OCI-LY1 (cell line): ENCODE measurements at regions not wholly inside any gene's neighbourhood (a gene's known extent, or its start where the extent isn't known, plus 50 kb on each side); places are given as distances from the start of the nearest gene placed in this dataset.

Experiments used
- H2AFZ ChIP-seq: fragments of 200-600 bp; sonication (generic), shearing (Covaris generic); 2 replicates; pipeline ENCODE4 v1.6.0; 2014; ENCODE audit warnings: antibody characterized with exemption, mild to moderate bottlenecking, low read length
- H3F3A ChIP-seq: fragments of 200-600 bp; sonication (generic), shearing (Covaris generic); 2 replicates; pipeline ENCODE4 v1.6.0; 2014; ENCODE audit warnings: mild to moderate bottlenecking, antibody characterized with exemption, low read length, moderate library complexity; ENCODE audit not compliant: insufficient read depth
- H3K27ac ChIP-seq: fragments of 200-600 bp; sonication (generic); 2 replicates; pipeline ENCODE4 v1.5.1; 2014; ENCODE audit warnings: low read length, mixed run types, mild to moderate bottlenecking, low read depth; ENCODE audit not compliant: poor library complexity, severe bottlenecking
- H3K27me3 ChIP-seq: fragments of 200-600 bp; sonication (generic); 2 replicates; pipeline ENCODE4 v1.6.0; 2014; ENCODE audit warnings: antibody characterized with exemption, mild to moderate bottlenecking, low read length, moderate library complexity; ENCODE audit not compliant: insufficient read depth
- H3K36me3 ChIP-seq: fragments of 200-600 bp; sonication (generic); 2 replicates; pipeline ENCODE4 v1.6.1; 2014; ENCODE audit warnings: mild to moderate bottlenecking, antibody characterized with exemption, low read length, moderate library complexity, mixed read lengths; ENCODE audit not compliant: insufficient read depth
- H3K4me1 ChIP-seq: fragments of 200-600 bp; sonication (generic); 2 replicates; pipeline ENCODE4 v1.5.1; 2014; ENCODE audit warnings: mild to moderate bottlenecking, low read length, moderate library complexity; ENCODE audit not compliant: insufficient read depth, severe bottlenecking
- H3K4me2 ChIP-seq: fragments of 200-600 bp; sonication (generic), shearing (Covaris generic); 2 replicates; pipeline ENCODE4 v1.6.1; 2014; ENCODE audit warnings: low read length
- H3K4me3 ChIP-seq: fragments of 200-600 bp; sonication (generic); 2 replicates; pipeline ENCODE4 v1.5.1; 2014; ENCODE audit warnings: low read length, low read depth, mild to moderate bottlenecking, mixed read lengths; ENCODE audit not compliant: poor library complexity, severe bottlenecking
- H3K79me2 ChIP-seq: fragments of 200-600 bp; shearing (Covaris generic); 2 replicates; pipeline ENCODE4 v1.6.1; 2016; ENCODE audit warnings: mixed run types, low read length, mixed read lengths; ENCODE audit not compliant: insufficient read depth
- H3K9ac ChIP-seq: fragments of 200-600 bp; sonication (generic), shearing (Covaris generic); 2 replicates; pipeline ENCODE4 v1.6.1; 2014; ENCODE audit warnings: mild to moderate bottlenecking, low read length, mixed read lengths
- H3K9me2 ChIP-seq: fragments of 200-600 bp; sonication (generic), shearing (Covaris generic); 2 replicates; pipeline ENCODE4 v1.6.1; 2014; ENCODE audit warnings: low read depth, mild to moderate bottlenecking, low read length, mixed read lengths
- H3K9me3 ChIP-seq: fragments of 200-600 bp; shearing (Covaris generic); 2 replicates; pipeline ENCODE4 v1.6.1; 2014; ENCODE audit warnings: low read length, mixed read lengths
- H4K20me1 ChIP-seq: fragments of 200-600 bp; sonication (generic), shearing (Covaris generic); 2 replicates; pipeline ENCODE4 v1.6.0; 2016; ENCODE audit warnings: mild to moderate bottlenecking, low read length; ENCODE audit not compliant: insufficient read depth
- EZH2 ChIP-seq: fragments of 200-600 bp; sonication (generic), shearing (Covaris generic); IDR thresholded peaks from 2 replicates; pipeline ENCODE4 v1.8.0; 2017; ENCODE audit warnings: borderline replicate concordance, mixed run types, mild to moderate bottlenecking, antibody characterized with exemption, low read length, moderate library complexity, mixed read lengths
- TF ChIP-seq, protein P1 (sequence below): fragments of 200-600 bp; sonication (generic), shearing (Covaris generic); IDR thresholded peaks from 2 replicates; pipeline ENCODE4 v1.5.1; 2017; ENCODE audit warnings: mild to moderate bottlenecking, antibody characterized with exemption, low read length, moderate library complexity, mixed read lengths

DNA sequence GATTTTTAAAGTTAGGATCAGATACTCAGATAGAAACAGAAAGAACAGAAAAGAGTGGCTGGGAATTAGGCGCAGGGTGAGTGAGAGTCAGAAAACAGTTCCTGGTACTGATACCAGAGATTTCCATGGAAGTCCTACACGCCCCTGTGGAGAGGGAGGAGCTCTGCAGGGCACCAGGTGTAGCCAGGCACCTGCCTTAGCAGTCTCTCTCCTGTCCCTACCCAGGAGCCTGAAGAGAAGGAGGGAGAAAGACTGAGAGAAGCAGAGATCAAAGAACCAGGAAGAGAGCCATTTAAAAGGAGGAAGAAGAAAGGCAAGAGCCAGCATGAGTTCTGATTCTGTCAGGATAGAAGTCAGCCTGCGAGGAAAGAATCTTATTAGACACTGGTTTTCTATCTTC, 65.0 kb downstream of the CBLN1 start:
- no peaks in the 10 kb centered on the region for H3K36me3 ChIP-seq
- no peak overlapping the region for H3K27ac ChIP-seq
- no peaks in the 10 kb centered on the region for H4K20me1 ChIP-seq
- no peak overlapping the region for H3K4me2 ChIP-seq
- no peak overlapping the region for H3K4me3 ChIP-seq
- no peaks in the 10 kb centered on the region for H3F3A ChIP-seq
- H3K9me3 ChIP-seq: no peaks in the 10 kb centered on the region
- TF ChIP-seq EZH2: no peak
- TF ChIP-seq, protein P1, sequence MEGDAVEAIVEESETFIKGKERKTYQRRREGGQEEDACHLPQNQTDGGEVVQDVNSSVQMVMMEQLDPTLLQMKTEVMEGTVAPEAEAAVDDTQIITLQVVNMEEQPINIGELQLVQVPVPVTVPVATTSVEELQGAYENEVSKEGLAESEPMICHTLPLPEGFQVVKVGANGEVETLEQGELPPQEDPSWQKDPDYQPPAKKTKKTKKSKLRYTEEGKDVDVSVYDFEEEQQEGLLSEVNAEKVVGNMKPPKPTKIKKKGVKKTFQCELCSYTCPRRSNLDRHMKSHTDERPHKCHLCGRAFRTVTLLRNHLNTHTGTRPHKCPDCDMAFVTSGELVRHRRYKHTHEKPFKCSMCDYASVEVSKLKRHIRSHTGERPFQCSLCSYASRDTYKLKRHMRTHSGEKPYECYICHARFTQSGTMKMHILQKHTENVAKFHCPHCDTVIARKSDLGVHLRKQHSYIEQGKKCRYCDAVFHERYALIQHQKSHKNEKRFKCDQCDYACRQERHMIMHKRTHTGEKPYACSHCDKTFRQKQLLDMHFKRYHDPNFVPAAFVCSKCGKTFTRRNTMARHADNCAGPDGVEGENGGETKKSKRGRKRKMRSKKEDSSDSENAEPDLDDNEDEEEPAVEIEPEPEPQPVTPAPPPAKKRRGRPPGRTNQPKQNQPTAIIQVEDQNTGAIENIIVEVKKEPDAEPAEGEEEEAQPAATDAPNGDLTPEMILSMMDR: no peak
- H3K9ac ChIP-seq: no peak overlapping the region
- H3K79me2 ChIP-seq: no peaks in the 10 kb centered on the region
- no peaks in the 10 kb centered on the region for H3K4me1 ChIP-seq
- H3K27me3 ChIP-seq: no peaks in the 10 kb centered on the region
- H2AFZ ChIP-seq: no peak overlapping the region
- H3K9me2 ChIP-seq: no peaks in the 10 kb centered on the region

DNA sequence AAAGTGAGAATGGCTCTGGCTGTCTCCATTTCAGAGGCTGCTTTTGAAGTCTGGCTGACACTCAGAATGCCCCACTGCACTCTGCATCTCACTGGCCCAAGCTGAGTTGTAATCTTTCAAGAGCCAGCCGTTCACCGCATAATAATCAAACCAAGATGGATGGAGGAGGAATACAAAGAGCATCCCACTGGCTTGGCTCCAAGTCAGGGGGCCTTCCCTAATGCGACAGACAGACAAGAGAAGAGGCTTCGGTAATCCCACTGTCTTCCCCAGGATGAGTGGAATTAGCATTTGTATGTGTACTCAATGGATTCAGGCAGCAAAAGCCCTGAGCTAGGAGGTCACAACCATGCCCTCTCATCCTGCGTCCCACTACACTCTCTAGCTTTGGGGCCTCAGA, 68.0 kb downstream of the CBLN1 start:
- Histone ChIP-seq H3K4me1 (no peaks in the 10 kb centered on the region), H3K9me3 (no peaks in the 10 kb centered on the region), H3K9ac (no peak overlapping the region), H3K4me2 (no peak overlapping the region), H3K36me3 (no peaks in the 10 kb centered on the region), H3K4me3 (no peak overlapping the region), H3K27me3 (no peaks in the 10 kb centered on the region), H3K27ac (no peak overlapping the region), H4K20me1 (no peaks in the 10 kb centered on the region), H3K9me2 (no peaks in the 10 kb centered on the region), H3K79me2 (no peaks in the 10 kb centered on the region), H3F3A (no peaks in the 10 kb centered on the region), H2AFZ (no peak overlapping the region)
- TF ChIP-seq, protein P1: no peak
- no peak for TF ChIP-seq EZH2

DNA sequence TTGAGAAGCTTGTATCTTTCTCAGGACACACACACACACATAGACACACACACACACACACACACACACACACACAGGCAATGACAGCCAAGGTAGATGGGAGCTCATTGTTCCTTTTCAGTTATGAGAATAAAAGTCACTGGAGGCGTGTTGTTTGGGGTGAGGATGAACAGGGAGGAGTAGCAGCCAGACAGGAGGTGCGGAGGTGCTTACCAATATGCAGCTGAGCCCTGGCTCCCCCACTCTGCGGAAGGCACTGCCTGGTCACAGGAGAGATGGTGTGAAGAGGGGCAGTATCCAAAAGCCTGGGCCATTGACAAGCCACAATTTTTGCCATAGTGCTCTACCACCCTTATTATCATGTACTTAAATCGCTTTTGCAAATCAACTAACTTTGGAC, 77.4 kb downstream of the CBLN1 start:
- no peaks in the 10 kb centered on the region for H3K79me2 ChIP-seq
- H3K9ac ChIP-seq: no peak overlapping the region
- H3K27me3 ChIP-seq: no peaks in the 10 kb centered on the region
- H3K27ac ChIP-seq: no peak overlapping the region
- no peaks in the 10 kb centered on the region for H3K9me2 ChIP-seq
- H3K9me3 ChIP-seq: no peaks in the 10 kb centered on the region
- no peak overlapping the region for H2AFZ ChIP-seq
- H3K36me3 ChIP-seq: no peaks in the 10 kb centered on the region
- H3K4me2 ChIP-seq: no peak overlapping the region
- no peaks in the 10 kb centered on the region for H4K20me1 ChIP-seq
- TF ChIP-seq, protein P1: no peak
- no peak for TF ChIP-seq EZH2
- no peak overlapping the region for H3K4me3 ChIP-seq
- H3K4me1 ChIP-seq: no peaks in the 10 kb centered on the region
- H3F3A ChIP-seq: no peaks in the 10 kb centered on the region
